ENCODE measurements at regions not wholly inside any gene's neighbourhood (a gene's known extent, or its start where the extent isn't known, plus 50 kb on each side); places are given as distances from the start of the nearest gene placed in this dataset.

- Histone ChIP-seq H3K36me3 (ENCODE audit: low read depth) (no peaks in the 10 kb centered on the region), H3K27me3 (ENCODE audit: insufficient read depth, poor library complexity, severe bottlenecking) (no peaks in the 10 kb centered on the region), H3K4me3 (ENCODE audit: severe bottlenecking) (no peak overlapping the region), H3K4me1 (ENCODE audit: insufficient read depth, poor library complexity, severe bottlenecking) (peaks cover 28% of the 10 kb centered on the region), H3K9me3 (ENCODE audit: severe bottlenecking) (no peaks in the 10 kb centered on the region), H3K27ac (ENCODE audit: poor library complexity, severe bottlenecking) (no peak overlapping the region)
- DNase-seq (ENCODE audit: low spot score) (no peak), ATAC-seq (ENCODE audit: low read depth) (no peak)
- no peak for TF ChIP-seq CTCF (IDR thresholded peaks at IDR 0.05; ENCODE audit: poor library complexity, severe bottlenecking)
Measured at GRCh38 chr4:38233727-38234480, 273.7 kb downstream of the PTTG2 start.

- no peak for DNase-seq (ENCODE audit: low spot score)
- Histone ChIP-seq H3K36me3 (ENCODE audit: low read depth) (no peaks in the 10 kb centered on the region), H3K27me3 (ENCODE audit: insufficient read depth, poor library complexity, severe bottlenecking) (no peaks in the 10 kb centered on the region), H3K9me3 (ENCODE audit: severe bottlenecking) (no peaks in the 10 kb centered on the region), H3K27ac (ENCODE audit: poor library complexity, severe bottlenecking) (no peak overlapping the region), H3K4me3 (ENCODE audit: severe bottlenecking) (no peak overlapping the region), H3K4me1 (ENCODE audit: insufficient read depth, poor library complexity, severe bottlenecking) (peaks cover 22% of the 10 kb centered on the region)
- ATAC-seq (ENCODE audit: low read depth) = no peak
- no peak for TF ChIP-seq CTCF (IDR thresholded peaks at IDR 0.05; ENCODE audit: poor library complexity, severe bottlenecking)
Measured at GRCh38 chr4:38235354-38235753, 275.2 kb downstream of the PTTG2 start.

GRCh38 chr4:38236003-38236402 is 275.8 kb downstream of the PTTG2 start:
- peaks cover 15% of the 10 kb centered on the region for H3K4me1 ChIP-seq (ENCODE audit: insufficient read depth, poor library complexity, severe bottlenecking)
- TF ChIP-seq CTCF (IDR thresholded peaks at IDR 0.05; ENCODE audit: poor library complexity, severe bottlenecking) = no peak
- no peak for DNase-seq (ENCODE audit: low spot score)

GRCh38 chr4:38236503-38236902 is 276.3 kb downstream of the PTTG2 start:
- Histone ChIP-seq H3K27ac (ENCODE audit: poor library complexity, severe bottlenecking) (peak overlapping the region; percentile 60), H3K27me3 (ENCODE audit: insufficient read depth, poor library complexity, severe bottlenecking) (no peaks in the 10 kb centered on the region), H3K4me1 (ENCODE audit: insufficient read depth, poor library complexity, severe bottlenecking) (peaks cover 15% of the 10 kb centered on the region), H3K4me3 (ENCODE audit: severe bottlenecking) (no peak overlapping the region), H3K9me3 (ENCODE audit: severe bottlenecking) (no peaks in the 10 kb centered on the region), H3K36me3 (ENCODE audit: low read depth) (no peaks in the 10 kb centered on the region)
- TF ChIP-seq CTCF (IDR thresholded peaks at IDR 0.05; ENCODE audit: poor library complexity, severe bottlenecking) = no peak
- no peak for DNase-seq (ENCODE audit: low spot score)
- no peak for ATAC-seq (ENCODE audit: low read depth)

More at GRCh38 chr4:38236003-38236402, 275.8 kb downstream of the PTTG2 start:
- no peak for ATAC-seq (ENCODE audit: low read depth)
- H3K4me3 ChIP-seq (ENCODE audit: severe bottlenecking) = no peak overlapping the region
- H3K36me3 ChIP-seq (ENCODE audit: low read depth) = no peaks in the 10 kb centered on the region
- no peaks in the 10 kb centered on the region for H3K27me3 ChIP-seq (ENCODE audit: insufficient read depth, poor library complexity, severe bottlenecking)
- no peaks in the 10 kb centered on the region for H3K9me3 ChIP-seq (ENCODE audit: severe bottlenecking)
- no peak overlapping the region for H3K27ac ChIP-seq (ENCODE audit: poor library complexity, severe bottlenecking)

GRCh38 chr4:38237139-38237538 is 276.9 kb downstream of the PTTG2 start:
- H3K36me3 ChIP-seq (ENCODE audit: low read depth) = no peaks in the 10 kb centered on the region
- H3K27ac ChIP-seq (ENCODE audit: poor library complexity, severe bottlenecking) = peak overlapping the region; percentile 60
- no peak overlapping the region for H3K4me3 ChIP-seq (ENCODE audit: severe bottlenecking)
- no peaks in the 10 kb centered on the region for H3K27me3 ChIP-seq (ENCODE audit: insufficient read depth, poor library complexity, severe bottlenecking)
- peak; percentile 100 for ATAC-seq (ENCODE audit: low read depth)
- TF ChIP-seq CTCF (IDR thresholded peaks at IDR 0.05; ENCODE audit: poor library complexity, severe bottlenecking) = no peak
- DNase-seq (ENCODE audit: low spot score) = no peak
- H3K9me3 ChIP-seq (ENCODE audit: severe bottlenecking) = no peaks in the 10 kb centered on the region
- H3K4me1 ChIP-seq (ENCODE audit: insufficient read depth, poor library complexity, severe bottlenecking) = peaks cover 17% of the 10 kb centered on the region

Data from RWPE2 (cell line).